ENCODE measurements at regions not wholly inside any gene's neighbourhood (a gene's known extent, or its start where the extent isn't known, plus 50 kb on each side); places are given as distances from the start of the nearest gene placed in this dataset.

DNA sequence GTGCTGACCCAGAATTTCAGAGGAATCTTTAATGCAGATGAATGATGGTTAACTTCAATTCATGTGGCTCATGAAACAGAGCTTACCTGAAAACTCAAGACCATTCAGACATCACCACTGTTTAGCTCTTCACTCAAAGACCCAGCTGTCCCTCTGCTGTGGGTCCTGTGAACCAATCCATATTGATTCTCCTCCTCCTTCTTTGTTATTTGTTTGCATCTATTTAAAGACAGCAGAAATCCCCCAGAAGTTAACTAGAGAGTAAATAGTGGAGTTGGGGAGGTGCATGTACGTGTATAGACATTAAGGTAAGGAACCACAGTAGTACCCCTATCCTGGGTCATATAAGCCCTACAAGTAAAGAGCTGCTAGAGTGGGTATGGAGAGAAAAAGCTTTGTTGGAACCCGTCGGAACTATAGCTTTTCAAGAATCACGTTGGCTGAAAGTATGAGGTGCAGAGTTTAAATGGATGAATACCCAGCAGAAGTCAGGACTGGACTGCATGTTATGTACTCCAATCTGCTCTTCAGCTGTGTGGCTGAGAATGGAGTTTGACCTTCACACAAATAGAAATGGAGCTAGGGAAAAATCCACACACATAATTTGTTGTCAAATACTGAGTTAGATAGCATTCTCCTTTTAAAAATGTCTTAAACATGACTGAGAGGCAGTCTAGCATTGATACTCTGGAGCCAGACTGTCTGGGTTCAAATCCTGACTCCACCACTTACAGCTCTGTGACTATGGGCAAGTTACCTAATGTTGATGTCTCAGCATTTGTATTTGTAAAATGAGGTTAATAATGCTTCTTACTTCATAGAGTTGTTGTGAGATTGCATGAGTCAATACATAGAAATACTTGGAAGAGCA, 81.7 kb upstream of the HK2 start:
- TF ChIP-seq TAF1 (IDR thresholded peaks at IDR 0.05; ENCODE audit: borderline replicate concordance, low read depth, low read length): no peak
- no peak for TF ChIP-seq POLR2A (IDR thresholded peaks at IDR 0.05; ENCODE audit: low read depth, low read length)
- no peak for TF ChIP-seq POLR2AphosphoS5 (IDR thresholded peaks at IDR 0.05; ENCODE audit: low read depth, low read length)

Measured in GM12892 (cell line).